ELR (cell line): ENCODE measurements at regions not wholly inside any gene's neighbourhood (a gene's known extent, or its start where the extent isn't known, plus 50 kb on each side); places are given as distances from the start of the nearest gene placed in this dataset.
A peak's percentile ranks its signal among the peaks of the same experiment; 100 is the strongest.

Source experiments
- DNase-seq: peaks from one replicate; pipeline ENCODE4 v3.0.0-alpha.2; 2015; ENCODE audit warnings: low read depth

- no peak for DNase-seq
Measured at GRCh38 chr5:143761663-143762062, 50.3 kb upstream of the HMHB1 start.

- DNase-seq = no peak
Measured at GRCh38 chr5:143760755-143761154, 51.2 kb upstream of the HMHB1 start.

GRCh38 chr5:143760131-143760505 is 51.8 kb upstream of the HMHB1 start:
- no peak for DNase-seq

GRCh38 chr5:143759396-143760130 is 52.4 kb upstream of the HMHB1 start:
- DNase-seq = no peak

- no peak for DNase-seq
Measured at GRCh38 chr5:143758750-143759149, 53.2 kb upstream of the HMHB1 start.

GRCh38 chr5:143758015-143758414 is 53.9 kb upstream of the HMHB1 start:
- DNase-seq = no peak

- DNase-seq = no peak
Measured at GRCh38 chr5:143757116-143757515, 54.8 kb upstream of the HMHB1 start.

GRCh38 chr5:143755966-143756365 is 56.0 kb upstream of the HMHB1 start:
- DNase-seq = no peak

- DNase-seq = no peak
Measured at GRCh38 chr5:143752165-143752850, 59.7 kb upstream of the HMHB1 start.

- DNase-seq = no peak
Measured at GRCh38 chr5:143751342-143751741, 60.6 kb upstream of the HMHB1 start.

GRCh38 chr5:143749581-143750205 is 62.3 kb upstream of the HMHB1 start:
- DNase-seq = no peak

GRCh38 chr5:143748516-143748915 is 63.4 kb upstream of the HMHB1 start:
- DNase-seq = no peak

GRCh38 chr5:143742951-143743350 is 69.0 kb upstream of the HMHB1 start:
- DNase-seq = no peak

- DNase-seq = no peak
Measured at GRCh38 chr5:143741421-143741820, 70.5 kb upstream of the HMHB1 start.

GRCh38 chr5:143740956-143741355 is 71.0 kb upstream of the HMHB1 start:
- no peak for DNase-seq

- peak; percentile 49 for DNase-seq
Measured at GRCh38 chr5:143739746-143740145, 72.2 kb upstream of the HMHB1 start.

- DNase-seq = no peak
Measured at GRCh38 chr5:143738417-143739401, 73.3 kb upstream of the HMHB1 start.

GRCh38 chr5:143737062-143737461 is 74.9 kb upstream of the HMHB1 start:
- no peak for DNase-seq

- DNase-seq = no peak
Measured at GRCh38 chr5:143734456-143734780, 77.5 kb upstream of the HMHB1 start.

GRCh38 chr5:143733665-143734455 is 78.1 kb upstream of the HMHB1 start:
- DNase-seq = no peak

- DNase-seq = no peak
Measured at GRCh38 chr5:143732402-143732801, 79.6 kb upstream of the HMHB1 start.
